DND-41 (cell line): ENCODE measurements at regions not wholly inside any gene's neighbourhood (a gene's known extent, or its start where the extent isn't known, plus 50 kb on each side); places are given as distances from the start of the nearest gene placed in this dataset.

Experiments used
- EZH2 ChIP-seq: IDR thresholded peaks from 3 replicates; pipeline ENCODE4 v1.6.1; 2012; ENCODE audit warnings: borderline replicate concordance, low read depth, mild to moderate bottlenecking, moderate library complexity, low read length, inconsistent platforms; ENCODE audit not compliant: severe bottlenecking
- TF ChIP-seq, protein P1 (sequence below): IDR thresholded peaks from 2 replicates; pipeline ENCODE4 v1.5.1; 2012; ENCODE audit warnings: borderline replicate concordance, low read length, moderate library complexity, mild to moderate bottlenecking; ENCODE audit not compliant: poor library complexity, severe bottlenecking; ENCODE audit errors: extremely low read depth

DNA sequence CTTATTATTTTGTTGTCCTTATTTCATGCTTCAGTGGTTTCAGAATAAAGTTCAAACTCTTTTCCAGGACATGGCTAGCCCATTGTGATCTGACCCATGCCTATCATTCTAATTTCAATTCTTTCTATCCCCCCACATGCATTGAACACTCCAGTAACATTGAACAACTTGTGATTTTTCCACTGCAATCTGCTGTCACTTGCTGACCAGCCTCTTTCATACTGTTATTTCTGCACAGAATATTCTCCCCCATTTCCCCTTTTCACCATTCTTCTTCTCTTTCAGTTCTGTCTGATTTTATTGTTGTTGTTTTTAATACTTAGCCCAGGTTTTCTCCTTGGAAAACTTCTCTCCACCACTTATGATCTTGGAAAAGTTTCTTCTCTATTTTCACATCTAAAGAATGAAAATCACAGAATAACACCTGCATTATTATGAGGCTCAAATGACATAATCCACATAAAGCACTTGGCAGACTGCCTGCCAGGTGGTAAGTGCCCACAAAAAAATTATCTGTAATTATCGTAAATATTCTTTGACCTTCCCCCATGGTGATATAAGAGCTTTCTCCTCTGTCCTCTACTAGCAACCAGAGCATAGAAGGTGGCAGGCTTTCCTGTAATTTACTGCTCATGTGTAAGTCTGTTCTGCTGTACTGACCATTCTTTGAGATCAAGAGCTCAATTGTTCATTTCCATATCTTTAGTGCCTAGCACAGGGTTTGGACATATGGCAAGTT is 51.9 kb upstream of the EED start:
- TF ChIP-seq, protein P1, sequence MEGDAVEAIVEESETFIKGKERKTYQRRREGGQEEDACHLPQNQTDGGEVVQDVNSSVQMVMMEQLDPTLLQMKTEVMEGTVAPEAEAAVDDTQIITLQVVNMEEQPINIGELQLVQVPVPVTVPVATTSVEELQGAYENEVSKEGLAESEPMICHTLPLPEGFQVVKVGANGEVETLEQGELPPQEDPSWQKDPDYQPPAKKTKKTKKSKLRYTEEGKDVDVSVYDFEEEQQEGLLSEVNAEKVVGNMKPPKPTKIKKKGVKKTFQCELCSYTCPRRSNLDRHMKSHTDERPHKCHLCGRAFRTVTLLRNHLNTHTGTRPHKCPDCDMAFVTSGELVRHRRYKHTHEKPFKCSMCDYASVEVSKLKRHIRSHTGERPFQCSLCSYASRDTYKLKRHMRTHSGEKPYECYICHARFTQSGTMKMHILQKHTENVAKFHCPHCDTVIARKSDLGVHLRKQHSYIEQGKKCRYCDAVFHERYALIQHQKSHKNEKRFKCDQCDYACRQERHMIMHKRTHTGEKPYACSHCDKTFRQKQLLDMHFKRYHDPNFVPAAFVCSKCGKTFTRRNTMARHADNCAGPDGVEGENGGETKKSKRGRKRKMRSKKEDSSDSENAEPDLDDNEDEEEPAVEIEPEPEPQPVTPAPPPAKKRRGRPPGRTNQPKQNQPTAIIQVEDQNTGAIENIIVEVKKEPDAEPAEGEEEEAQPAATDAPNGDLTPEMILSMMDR = no peak
- no peak for TF ChIP-seq EZH2
